CD14-positive monocyte (primary cell): ENCODE measurements at regions not wholly inside any gene's neighbourhood (a gene's known extent, or its start where the extent isn't known, plus 50 kb on each side); places are given as distances from the start of the nearest gene placed in this dataset.
"Not testable (repeated sequence)": the region's sequence is repeated elsewhere in the genome, so short reads cannot be mapped to it uniquely, and the experiment has no call there.

ENCODE experiments used
- DNase-seq, 3 donors: peaks; one replicate each; pipeline ENCODE4 v3.0.0-alpha.2; 2011 to 2022
- H2AFZ ChIP-seq: 2 replicates; pipeline ENCODE4 v1.6.0; 2012; ENCODE audit warnings: mild to moderate bottlenecking, low read depth, low read length, inconsistent platforms; ENCODE audit not compliant: insufficient read depth, poor library complexity, severe bottlenecking
- H3K27ac ChIP-seq, 2 donors: 1 replicate in 1 of 2; 2 replicates in 1 of 2; pipeline ENCODE4 v1.5.1; 2012 to 2013; ENCODE audit warnings: low read length in 2 of 2, control low read depth in 1 of 2, inconsistent platforms in 1 of 2, low read depth in 1 of 2, mild to moderate bottlenecking in 1 of 2
- H3K27me3 ChIP-seq, 2 donors: one replicate each; pipeline versions ENCODE4 v1.6.0 to v1.6.1; 2011 to 2013; ENCODE audit warnings: low read length in 2 of 2; ENCODE audit not compliant: control insufficient read depth in 2 of 2, insufficient read depth in 2 of 2
- H3K36me3 ChIP-seq, 2 donors: replicated peaks in 1 of 2; 1 replicate in 1 of 2; 2 replicates in 1 of 2; pipeline versions ENCODE4 v1.5.1 to v1.6.1; 2012 to 2013; ENCODE audit warnings: low read length in 2 of 2, control low read depth in 1 of 2, inconsistent platforms in 1 of 2, mild to moderate bottlenecking in 1 of 2; ENCODE audit not compliant: insufficient read depth in 2 of 2, control insufficient read depth in 1 of 2
- H3K4me1 ChIP-seq, 2 donors: 1 replicate in 1 of 2; 2 replicates in 1 of 2; pipeline versions ENCODE4 v1.5.1 to v1.6.1; 2012 to 2013; ENCODE audit warnings: low read length in 2 of 2, control low read depth in 1 of 2, inconsistent platforms in 1 of 2, mild to moderate bottlenecking in 1 of 2, moderate library complexity in 1 of 2; ENCODE audit not compliant: insufficient read depth in 2 of 2, control insufficient read depth in 1 of 2
- H3K4me2 ChIP-seq: replicated peaks from 2 replicates; pipeline ENCODE3; 2012; ENCODE audit warnings: low read length, moderate library complexity, mild to moderate bottlenecking; ENCODE audit not compliant: poor library complexity, severe bottlenecking; ENCODE audit errors: extremely low read depth
- H3K4me3 ChIP-seq, 3 experiments: fragments of 200-600 bp in 1 of 3; sonication (generic) in 1 of 3; replicated peaks in 1 of 3; 1 replicate in 2 of 3; 2 replicates in 1 of 3; pipeline ENCODE4 v1.5.1; 2011 to 2013; ENCODE audit warnings: low read length in 3 of 3, mild to moderate bottlenecking in 3 of 3, control low read depth in 2 of 3, low read depth in 2 of 3, inconsistent platforms in 1 of 3, moderate library complexity in 1 of 3
- H3K79me2 ChIP-seq: 2 replicates; pipeline ENCODE4 v1.6.0; 2012; ENCODE audit warnings: mild to moderate bottlenecking, control low read depth, inconsistent platforms, low read length, moderate library complexity; ENCODE audit not compliant: insufficient read depth
- H3K9ac ChIP-seq: 2 replicates; pipeline ENCODE4 v1.6.0; 2017; ENCODE audit warnings: low read length, mild to moderate bottlenecking; ENCODE audit not compliant: insufficient read depth, poor library complexity, severe bottlenecking
- H3K9me3 ChIP-seq, 2 donors: replicated peaks in 1 of 2; 1 replicate in 1 of 2; 2 replicates in 1 of 2; pipeline versions ENCODE4 v1.5.1 to v1.6.1; 2012 to 2013; ENCODE audit warnings: low read length in 2 of 2, control low read depth in 1 of 2; ENCODE audit not compliant: control insufficient read depth in 1 of 2, insufficient read depth in 1 of 2
- H4K20me1 ChIP-seq: 2 replicates; pipeline ENCODE4 v1.6.0; 2012; ENCODE audit warnings: mild to moderate bottlenecking, low read length, control low read depth, moderate library complexity; ENCODE audit not compliant: insufficient read depth
- H3K27ac Mint-ChIP-seq, 7 donors: one replicate each; pipeline ENCODE4 v1.8.0; 2020; ENCODE audit warnings: mild to moderate bottlenecking in 7 of 7, mixed read lengths in 7 of 7, moderate library complexity in 6 of 7, inconsistent platforms in 2 of 7
- H3K27me3 Mint-ChIP-seq, 3 donors: one replicate each; pipeline ENCODE4 v1.8.0; 2021 to 2022; ENCODE audit warnings: low read depth in 3 of 3, mild to moderate bottlenecking in 3 of 3, mixed read lengths in 3 of 3, moderate library complexity in 3 of 3, inconsistent platforms in 1 of 3
- H3K36me3 Mint-ChIP-seq, 2 donors: one replicate each; pipeline ENCODE4 v1.8.0; 2020; ENCODE audit warnings: mixed read lengths in 2 of 2, inconsistent platforms in 1 of 2, mild to moderate bottlenecking in 1 of 2
- H3K4me1 Mint-ChIP-seq: one replicate; pipeline ENCODE4 v1.8.0; 2020; ENCODE audit warnings: mild to moderate bottlenecking, mixed read lengths
- H3K4me3 Mint-ChIP-seq, 2 donors: one replicate each; pipeline ENCODE4 v1.8.0; 2020; ENCODE audit warnings: mild to moderate bottlenecking in 2 of 2, mixed read lengths in 2 of 2, moderate library complexity in 1 of 2
- H3K9me3 Mint-ChIP-seq, 7 donors: one replicate each; pipeline ENCODE4 v1.8.0; 2020 to 2022; ENCODE audit warnings: mixed read lengths in 7 of 7, mild to moderate bottlenecking in 6 of 7, moderate library complexity in 6 of 7, inconsistent platforms in 2 of 7
- CTCF ChIP-seq: fragments of 200-600 bp; IDR thresholded peaks from one replicate; pipeline ENCODE4 v1.8.0; 2022; ENCODE audit warnings: antibody characterized with exemption, mild to moderate bottlenecking
- WGBS: methylation state at CpG from one replicate; pipeline ENCODE4 v1.1.5; 2013; ENCODE audit warnings: missing lambda C conversion rate; ENCODE audit not compliant: insufficient coverage; 5-methylcytosine and 5-hydroxymethylcytosine counted together
- intact Hi-C, 2 donors: fragments of 100-400 bp; cut with micrococcal nuclease; formaldehyde crosslinking; loops; one replicate each; pipeline versions ENCODE4 v1.15.0 to v1.15.1; 2023

- H3K27me3 Mint-ChIP-seq, result no peaks in the 10 kb centered on the region
- Histone ChIP-seq H3K36me3 (no peaks in the 10 kb centered on the region), H3K4me2 (no peak overlapping the region), H3K4me3 (no peak overlapping the region), H4K20me1 (no peaks in the 10 kb centered on the region), H3K79me2 (no peaks in the 10 kb centered on the region), H3K4me1 (no peaks in the 10 kb centered on the region), H3K9ac (no peak overlapping the region), H3K27me3 (no peaks in the 10 kb centered on the region), H2AFZ (no peak overlapping the region), H3K27ac (no peak overlapping the region), H3K9me3 (no peaks in the 10 kb centered on the region)
- H3K4me3 Mint-ChIP-seq, result no peak overlapping the region
- intact Hi-C loops, result no loop called here
- no peak for DNase-seq
- peaks cover 0 to 3% (median 0%) of the 10 kb centered on the region in 7 donors for H3K9me3 Mint-ChIP-seq
- TF ChIP-seq CTCF, result no peak
- no CpG with 5 or more reads among the region's 2 CpGs for WGBS
- no peaks in the 10 kb centered on the region for H3K4me1 Mint-ChIP-seq
- no peak overlapping the region for H3K27ac Mint-ChIP-seq
- no peaks in the 10 kb centered on the region for H3K36me3 Mint-ChIP-seq
These were observed 105.9 kb downstream of the SLC17A6 start for GRCh38 chr11:22444076-22444475.

- no peak overlapping the region for H2AFZ ChIP-seq
- no peaks in the 10 kb centered on the region for H3K9me3 ChIP-seq
- no peaks in the 10 kb centered on the region for H3K27me3 Mint-ChIP-seq
- TF ChIP-seq CTCF, result no peak
- H3K9ac ChIP-seq, result no peak overlapping the region
- no peak overlapping the region for H3K4me2 ChIP-seq
- no CpG with 5 or more reads among the region's 1 CpG for WGBS
- no peaks in the 10 kb centered on the region for H4K20me1 ChIP-seq
- no peak overlapping the region for H3K27ac Mint-ChIP-seq
- H3K4me3 Mint-ChIP-seq, result no peak overlapping the region
- no peak overlapping the region for H3K4me3 ChIP-seq
- H3K79me2 ChIP-seq, result no peaks in the 10 kb centered on the region
- H3K36me3 Mint-ChIP-seq, result no peaks in the 10 kb centered on the region
- intact Hi-C loops, result no loop called here
- peaks cover 0 to 3% (median 0%) of the 10 kb centered on the region in 7 donors for H3K9me3 Mint-ChIP-seq
- H3K27ac ChIP-seq, result no peak overlapping the region
- H3K36me3 ChIP-seq, result no peaks in the 10 kb centered on the region
- no peaks in the 10 kb centered on the region for H3K27me3 ChIP-seq
- no peak for DNase-seq
- no peaks in the 10 kb centered on the region for H3K4me1 ChIP-seq
- H3K4me1 Mint-ChIP-seq, result no peaks in the 10 kb centered on the region
These were observed 103.7 kb downstream of the SLC17A6 start for GRCh38 chr11:22441831-22442230.

GRCh38 chr11:22435582-22435981, 97.4 kb downstream of the SLC17A6 start:
- H3K9ac ChIP-seq, H3K4me2 ChIP-seq, H3K4me3 Mint-ChIP-seq, H3K36me3 ChIP-seq, H3K27ac ChIP-seq, H3K4me1 Mint-ChIP-seq, H3K4me3 ChIP-seq, H2AFZ ChIP-seq, H3K4me1 ChIP-seq, H4K20me1 ChIP-seq, DNase-seq, H3K79me2 ChIP-seq, H3K36me3 Mint-ChIP-seq, intact Hi-C loops, H3K9me3 ChIP-seq, H3K27ac Mint-ChIP-seq: not testable (repeated sequence)
- H3K9me3 Mint-ChIP-seq, result peaks cover 0 to 15% (median 11%) of the 10 kb centered on the region in 7 donors
- peaks cover 3 to 20% of the 10 kb centered on the region in 2 donors for H3K27me3 ChIP-seq
- H3K27me3 Mint-ChIP-seq, result peaks cover 16 to 19% (median 18%) of the 10 kb centered on the region in 3 donors
- WGBS, result no CpG with 5 or more reads among the region's 7 CpGs
